ENCODE measurements at regions not wholly inside any gene's neighbourhood (a gene's known extent, or its start where the extent isn't known, plus 50 kb on each side); places are given as distances from the start of the nearest gene placed in this dataset.

DNA sequence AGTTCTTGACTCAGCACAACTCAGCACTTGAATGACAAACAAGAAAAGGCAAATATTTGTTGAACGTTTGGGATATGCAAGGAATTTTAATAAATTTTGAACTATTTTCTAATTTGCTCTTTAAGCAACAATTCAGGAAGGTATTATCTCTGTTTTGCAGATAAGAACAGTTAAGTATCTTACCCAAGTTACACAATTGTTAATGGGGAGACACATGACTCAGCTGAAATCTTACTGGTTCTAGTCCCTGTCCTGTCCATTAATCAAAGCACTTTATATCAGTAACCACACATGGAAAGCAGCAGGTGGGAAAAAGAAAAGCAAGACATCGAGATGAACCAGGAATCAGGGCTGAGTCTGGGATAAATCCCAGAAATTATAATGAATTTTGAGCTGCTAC lies 493.9 kb upstream of the PIK3C3 start (continued):
- TF ChIP-seq, protein P1, sequence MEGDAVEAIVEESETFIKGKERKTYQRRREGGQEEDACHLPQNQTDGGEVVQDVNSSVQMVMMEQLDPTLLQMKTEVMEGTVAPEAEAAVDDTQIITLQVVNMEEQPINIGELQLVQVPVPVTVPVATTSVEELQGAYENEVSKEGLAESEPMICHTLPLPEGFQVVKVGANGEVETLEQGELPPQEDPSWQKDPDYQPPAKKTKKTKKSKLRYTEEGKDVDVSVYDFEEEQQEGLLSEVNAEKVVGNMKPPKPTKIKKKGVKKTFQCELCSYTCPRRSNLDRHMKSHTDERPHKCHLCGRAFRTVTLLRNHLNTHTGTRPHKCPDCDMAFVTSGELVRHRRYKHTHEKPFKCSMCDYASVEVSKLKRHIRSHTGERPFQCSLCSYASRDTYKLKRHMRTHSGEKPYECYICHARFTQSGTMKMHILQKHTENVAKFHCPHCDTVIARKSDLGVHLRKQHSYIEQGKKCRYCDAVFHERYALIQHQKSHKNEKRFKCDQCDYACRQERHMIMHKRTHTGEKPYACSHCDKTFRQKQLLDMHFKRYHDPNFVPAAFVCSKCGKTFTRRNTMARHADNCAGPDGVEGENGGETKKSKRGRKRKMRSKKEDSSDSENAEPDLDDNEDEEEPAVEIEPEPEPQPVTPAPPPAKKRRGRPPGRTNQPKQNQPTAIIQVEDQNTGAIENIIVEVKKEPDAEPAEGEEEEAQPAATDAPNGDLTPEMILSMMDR (IDR thresholded peaks at IDR 0.05; ENCODE audit: control extremely low read depth in 1 of 3, insufficient read depth in 1 of 3, low read depth in 1 of 3, low read length in 3 of 3), result no peak
- no peak for TF ChIP-seq SP4 (IDR thresholded peaks at IDR 0.05; ENCODE audit: low read length)
- no peak for TF ChIP-seq RXRA (IDR thresholded peaks at IDR 0.05; ENCODE audit: insufficient read depth, low read depth, low read length)

Data from H1 (cell line).